Trophoblast cell (in vitro differentiated cells and primary cell): ENCODE measurements at regions not wholly inside any gene's neighbourhood (a gene's known extent, or its start where the extent isn't known, plus 50 kb on each side); places are given as distances from the start of the nearest gene placed in this dataset.

ENCODE experiments used
- DNase-seq, 2 donors: peaks; one replicate each; pipeline ENCODE4 v3.0.0-alpha.2; 2016
- H2AFZ ChIP-seq: 2 replicates; pipeline ENCODE4 v1.6.1; 2013; ENCODE audit warnings: low read length, moderate library complexity, mild to moderate bottlenecking; ENCODE audit not compliant: insufficient read depth, poor library complexity
- H2AK5ac ChIP-seq: 2 replicates; pipeline ENCODE4 v1.6.1; 2013; ENCODE audit warnings: mild to moderate bottlenecking, low read length
- H2BK120ac ChIP-seq: 2 replicates; pipeline ENCODE4 v1.6.1; 2013; ENCODE audit warnings: low read length, mild to moderate bottlenecking, moderate library complexity; ENCODE audit not compliant: insufficient read depth, poor library complexity
- H2BK12ac ChIP-seq: 2 replicates; pipeline ENCODE4 v1.6.1; 2013; ENCODE audit warnings: mild to moderate bottlenecking, low read length, moderate library complexity
- H2BK5ac ChIP-seq: 2 replicates; pipeline ENCODE4 v1.6.1; 2013; ENCODE audit warnings: low read length, low read depth, moderate library complexity, mild to moderate bottlenecking; ENCODE audit not compliant: poor library complexity
- H3K14ac ChIP-seq: 2 replicates; pipeline ENCODE4 v1.6.1; 2013; ENCODE audit warnings: mild to moderate bottlenecking, low read length
- H3K18ac ChIP-seq: 2 replicates; pipeline ENCODE4 v1.6.1; 2013; ENCODE audit warnings: mild to moderate bottlenecking, low read length
- H3K23ac ChIP-seq: 2 replicates; pipeline ENCODE4 v1.6.1; 2013; ENCODE audit warnings: low read length
- H3K27ac ChIP-seq: 2 replicates; pipeline ENCODE4 v1.5.1; 2013; ENCODE audit warnings: low read depth, mild to moderate bottlenecking, inconsistent platforms, low read length, moderate library complexity
- H3K27me3 ChIP-seq: 2 replicates; pipeline ENCODE4 v1.6.1; 2013; ENCODE audit warnings: inconsistent platforms, mild to moderate bottlenecking, low read length, moderate library complexity; ENCODE audit not compliant: insufficient read depth
- H3K36me3 ChIP-seq, 2 experiments: 1 replicate in 1 of 2; 2 replicates in 1 of 2; pipeline ENCODE4 v1.6.1; 2013; ENCODE audit warnings: low read length in 2 of 2, mild to moderate bottlenecking in 2 of 2, moderate library complexity in 1 of 2; ENCODE audit not compliant: insufficient read depth in 2 of 2, control insufficient read depth in 1 of 2
- H3K4ac ChIP-seq: 2 replicates; pipeline ENCODE4 v1.6.1; 2013; ENCODE audit warnings: low read depth, mild to moderate bottlenecking, low read length, moderate library complexity
- H3K4me1 ChIP-seq, 2 experiments: 1 replicate in 1 of 2; 2 replicates in 1 of 2; pipeline ENCODE4 v1.6.1; 2013; ENCODE audit warnings: low read length in 2 of 2, mild to moderate bottlenecking in 2 of 2, moderate library complexity in 1 of 2; ENCODE audit not compliant: insufficient read depth in 2 of 2, control insufficient read depth in 1 of 2
- H3K4me2 ChIP-seq: 2 replicates; pipeline ENCODE4 v1.6.1; 2013; ENCODE audit warnings: inconsistent platforms, mild to moderate bottlenecking, low read length, moderate library complexity
- H3K4me3 ChIP-seq: 2 replicates; pipeline ENCODE4 v1.5.1; 2013; ENCODE audit warnings: mild to moderate bottlenecking, low read depth, low read length, inconsistent platforms
- H3K79me1 ChIP-seq: one replicate; pipeline ENCODE4 v1.6.1; 2013; ENCODE audit warnings: low read length
- H3K79me2 ChIP-seq: 2 replicates; pipeline ENCODE4 v1.6.1; 2013; ENCODE audit warnings: low read length, mild to moderate bottlenecking; ENCODE audit not compliant: control insufficient read depth, insufficient read depth, poor library complexity
- H3K9ac ChIP-seq: 2 replicates; pipeline ENCODE4 v1.6.1; 2013; ENCODE audit warnings: mild to moderate bottlenecking, low read length
- H3K9me3 ChIP-seq: 2 replicates; pipeline ENCODE4 v1.6.1; 2013; ENCODE audit warnings: low read depth, mild to moderate bottlenecking, control low read depth, inconsistent platforms, low read length; ENCODE audit not compliant: insufficient read depth
- H4K12ac ChIP-seq: 2 replicates; pipeline ENCODE4 v1.6.1; 2013; ENCODE audit warnings: low read depth, mild to moderate bottlenecking, low read length, moderate library complexity
- H4K8ac ChIP-seq: 2 replicates; pipeline ENCODE4 v1.6.1; 2013; ENCODE audit warnings: low read depth, mild to moderate bottlenecking, low read length, moderate library complexity
- H4K91ac ChIP-seq: one replicate; pipeline ENCODE4 v1.6.1; 2013; ENCODE audit warnings: low read depth, mild to moderate bottlenecking, low read length, moderate library complexity
- whole genome bisulfite sequencing: extraction: QIAGEN DNeasy Blood & Tissue Kit; methylation state at CpG from one replicate; pipeline ENCODE4 v1.1.7; 2013; ENCODE audit warnings: missing lambda C conversion rate; ENCODE audit not compliant: insufficient read length, insufficient coverage; ENCODE audit errors: extremely low coverage; 5-methylcytosine and 5-hydroxymethylcytosine counted together

DNA sequence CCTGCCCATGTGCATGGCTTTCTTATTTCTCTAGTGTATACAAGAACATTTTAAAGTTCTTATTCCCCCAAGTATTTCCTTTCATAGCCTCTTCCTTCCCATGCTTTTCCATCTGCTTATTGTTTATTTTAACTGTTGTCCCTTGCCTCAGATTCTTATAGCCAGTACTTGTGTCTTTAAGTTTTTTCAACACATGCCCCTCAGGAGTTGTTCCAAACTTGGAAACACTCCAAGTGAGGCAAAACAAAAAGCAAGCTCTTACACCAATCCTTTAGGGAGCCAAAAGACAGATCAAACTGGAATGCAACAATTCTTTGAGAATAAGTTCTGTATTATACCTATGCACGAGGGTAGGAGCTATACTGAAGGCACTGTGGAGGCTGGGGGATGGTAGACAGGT, 222.0 kb upstream of the STK26 start:
- no CpG with 5 or more reads among the region's 1 CpG for WGBS
- H3K27me3 ChIP-seq = no peaks in the 10 kb centered on the region
- no peak overlapping the region for H3K9ac ChIP-seq
- H4K91ac ChIP-seq = no peak overlapping the region
- no peak overlapping the region for H2AFZ ChIP-seq
- no peaks in the 10 kb centered on the region for H3K79me2 ChIP-seq
- no peaks in the 10 kb centered on the region for H3K36me3 ChIP-seq
- no peak overlapping the region for H2BK120ac ChIP-seq
- H3K4ac ChIP-seq = no peak overlapping the region
- no peak overlapping the region for H3K23ac ChIP-seq
- no peaks in the 10 kb centered on the region for H3K9me3 ChIP-seq
- H3K14ac ChIP-seq = no peak overlapping the region
- H3K27ac ChIP-seq = no peak overlapping the region
- H3K4me1 ChIP-seq = no peaks in the 10 kb centered on the region
- H3K4me2 ChIP-seq = no peak overlapping the region
- no peak overlapping the region for H4K12ac ChIP-seq
- no peak overlapping the region for H4K8ac ChIP-seq
- H2AK5ac ChIP-seq = no peak overlapping the region
- H2BK12ac ChIP-seq = no peak overlapping the region
- no peaks in the 10 kb centered on the region for H3K79me1 ChIP-seq
- H3K4me3 ChIP-seq = no peak overlapping the region
- H3K18ac ChIP-seq = no peak overlapping the region
- DNase-seq = peak in 1 of 2 donors; percentile 16
- H2BK5ac ChIP-seq = no peak overlapping the region

DNA sequence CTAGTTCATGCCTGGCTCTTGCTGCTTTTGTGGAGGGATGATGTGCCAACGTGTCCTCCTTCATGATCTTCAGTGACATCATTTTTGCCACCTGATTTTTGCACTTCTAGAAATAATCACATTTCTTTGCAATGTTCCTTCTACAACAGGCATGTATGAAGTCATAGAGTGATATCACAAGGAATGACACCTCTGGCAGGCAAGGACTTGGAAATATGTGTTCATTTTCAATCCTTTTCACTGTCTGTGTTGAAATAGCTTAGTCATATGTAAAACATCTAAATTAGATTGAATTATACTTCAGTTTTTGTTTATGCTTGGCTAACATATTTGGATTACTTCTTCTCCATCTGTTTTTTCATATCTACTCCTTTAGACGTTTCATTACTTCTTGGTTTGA, 221.2 kb upstream of the STK26 start:
- H3K27ac ChIP-seq = no peak overlapping the region
- H2BK120ac ChIP-seq = no peak overlapping the region
- no peak overlapping the region for H2AK5ac ChIP-seq
- no peak overlapping the region for H2AFZ ChIP-seq
- H3K9ac ChIP-seq = no peak overlapping the region
- H4K91ac ChIP-seq = no peak overlapping the region
- no peak overlapping the region for H3K14ac ChIP-seq
- no peaks in the 10 kb centered on the region for H3K36me3 ChIP-seq
- H3K4ac ChIP-seq = no peak overlapping the region
- no peak overlapping the region for H4K8ac ChIP-seq
- peak in 1 of 2 donors; percentile 83 for DNase-seq
- H4K12ac ChIP-seq = no peak overlapping the region
- H3K79me2 ChIP-seq = no peaks in the 10 kb centered on the region
- no peak overlapping the region for H3K4me2 ChIP-seq
- H2BK12ac ChIP-seq = no peak overlapping the region
- WGBS = no CpG with 5 or more reads among the region's 2 CpGs
- H3K18ac ChIP-seq = no peak overlapping the region
- H3K9me3 ChIP-seq = no peaks in the 10 kb centered on the region
- no peak overlapping the region for H2BK5ac ChIP-seq
- no peak overlapping the region for H3K23ac ChIP-seq
- no peaks in the 10 kb centered on the region for H3K27me3 ChIP-seq
- no peak overlapping the region for H3K4me3 ChIP-seq
- H3K79me1 ChIP-seq = no peaks in the 10 kb centered on the region
- H3K4me1 ChIP-seq = no peaks in the 10 kb centered on the region

DNA sequence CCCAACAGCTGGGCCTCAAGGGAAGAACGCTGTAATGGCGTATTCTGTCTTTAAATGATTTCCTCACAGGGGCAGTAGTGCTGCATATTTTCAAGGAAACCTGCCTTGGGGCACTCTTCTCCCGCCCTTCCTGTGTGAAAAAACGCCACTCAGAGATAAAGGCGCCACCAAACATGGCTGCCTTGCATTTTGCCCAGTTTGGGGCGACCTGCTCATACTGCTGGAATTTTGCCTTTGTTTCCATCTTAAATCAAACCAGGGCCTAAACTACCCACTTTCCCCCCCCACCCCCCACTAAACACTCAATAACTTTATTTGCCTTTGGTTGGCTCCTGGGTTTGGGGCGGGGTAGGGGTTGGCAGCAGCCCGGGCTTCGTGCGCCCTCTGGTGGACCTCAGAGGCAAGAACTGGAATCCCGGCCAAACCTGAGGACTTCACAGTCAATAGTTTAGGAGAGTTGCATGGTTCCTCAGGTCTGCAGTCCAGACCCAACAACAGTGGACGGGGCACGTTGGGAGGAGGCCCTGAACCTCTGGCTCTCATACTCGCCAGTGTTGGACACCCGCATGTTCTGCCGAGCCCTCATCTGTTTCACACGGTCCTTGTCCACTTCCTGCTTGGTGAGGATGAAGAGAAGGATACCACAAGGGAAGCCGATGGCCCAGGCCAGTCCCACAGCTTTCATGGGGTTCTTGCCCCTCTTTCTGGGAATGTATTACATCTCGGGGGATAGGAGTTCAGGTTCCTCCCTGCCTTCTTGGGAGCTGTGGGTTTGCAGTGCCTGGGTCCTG, 220.1 kb upstream of the STK26 start:
- Histone ChIP-seq H4K12ac (peak overlapping the region; percentile 20), H2BK5ac (no peak overlapping the region), H3K79me1 (no peaks in the 10 kb centered on the region), H4K8ac (no peak overlapping the region), H3K4me3 (no peak overlapping the region), H3K14ac (no peak overlapping the region), H3K27me3 (no peaks in the 10 kb centered on the region), H3K18ac (no peak overlapping the region), H4K91ac (no peak overlapping the region), H3K4me1 (no peaks in the 10 kb centered on the region), H3K36me3 (no peaks in the 10 kb centered on the region), H3K27ac (no peak overlapping the region), H3K79me2 (no peaks in the 10 kb centered on the region), H3K9me3 (no peaks in the 10 kb centered on the region), H3K23ac (no peak overlapping the region), H2AK5ac (no peak overlapping the region), H2BK120ac (no peak overlapping the region), H2BK12ac (no peak overlapping the region), H3K4ac (no peak overlapping the region), H3K9ac (no peak overlapping the region), H2AFZ (no peak overlapping the region), H3K4me2 (no peak overlapping the region)
- peak; percentile 67 to 97 for DNase-seq
- WGBS = no CpG with 5 or more reads among the region's 19 CpGs

- Histone ChIP-seq H3K27me3 (no peaks in the 10 kb centered on the region), H3K9me3 (no peaks in the 10 kb centered on the region), H3K9ac (no peak overlapping the region), H3K79me2 (no peaks in the 10 kb centered on the region), H3K4me3 (no peak overlapping the region), H2BK120ac (no peak overlapping the region), H3K4me1 (no peaks in the 10 kb centered on the region), H3K18ac (no peak overlapping the region), H2AFZ (no peak overlapping the region), H4K8ac (no peak overlapping the region), H3K14ac (no peak overlapping the region), H3K4me2 (no peak overlapping the region), H4K12ac (no peak overlapping the region), H4K91ac (no peak overlapping the region), H3K27ac (no peak overlapping the region), H2BK5ac (no peak overlapping the region), H2BK12ac (no peak overlapping the region), H3K36me3 (peaks cover 0 to 1% of the 10 kb centered on the region in 2 experiments), H3K23ac (no peak overlapping the region), H2AK5ac (no peak overlapping the region), H3K4ac (no peak overlapping the region), H3K79me1 (no peaks in the 10 kb centered on the region)
- peak; percentile 18 to 92 for DNase-seq
- WGBS = no CpG with 5 or more reads among the region's 11 CpGs
These were observed 210.0 kb upstream of the STK26 start for GRCh38 chrX:131812847-131813825.
